KMS-11 (cell line): ENCODE measurements at regions not wholly inside any gene's neighbourhood (a gene's known extent, or its start where the extent isn't known, plus 50 kb on each side); places are given as distances from the start of the nearest gene placed in this dataset.

Source experiments
- H2AFZ ChIP-seq: fragments of 200-600 bp; sonication (generic); 2 replicates; pipeline ENCODE4 v1.6.1; 2016; ENCODE audit warnings: antibody characterized with exemption, mixed run types, low read depth
- H3K27ac ChIP-seq: fragments of 200-600 bp; sonication (generic); 2 replicates; pipeline ENCODE4 v1.6.1; 2016; ENCODE audit warnings: mild to moderate bottlenecking, mixed run types
- H3K27me3 ChIP-seq: fragments of 200-600 bp; sonication (generic); 2 replicates; pipeline ENCODE4 v1.6.1; 2017; ENCODE audit warnings: mild to moderate bottlenecking, low read depth, mixed run types, moderate library complexity; ENCODE audit not compliant: insufficient read depth
- H3K36me3 ChIP-seq: fragments of 200-600 bp; sonication (generic); 2 replicates; pipeline ENCODE4 v1.6.1; 2017; ENCODE audit warnings: mild to moderate bottlenecking, mixed run types; ENCODE audit not compliant: insufficient read depth
- H3K4me1 ChIP-seq: fragments of 200-600 bp; sonication (generic); 2 replicates; pipeline ENCODE4 v1.6.1; 2016; ENCODE audit warnings: mild to moderate bottlenecking, low read depth, mixed run types; ENCODE audit not compliant: poor library complexity, severe bottlenecking
- H3K4me2 ChIP-seq: fragments of 200-600 bp; sonication (generic); 2 replicates; pipeline ENCODE4 v1.7.0; 2016; ENCODE audit warnings: mild to moderate bottlenecking, mixed run types
- H3K4me3 ChIP-seq: fragments of 200-600 bp; sonication (generic); IDR thresholded peaks from 2 replicates; pipeline ENCODE4 v1.6.1; 2017; ENCODE audit warnings: low read depth, low read length, mixed read lengths; ENCODE audit not compliant: insufficient read depth
- H3K79me2 ChIP-seq: fragments of 200-600 bp; sonication (generic); 2 replicates; pipeline ENCODE4 v1.6.1; 2016; ENCODE audit warnings: low read depth, mixed run types; ENCODE audit not compliant: insufficient read depth
- H3K9ac ChIP-seq: fragments of 200-600 bp; sonication (generic); 2 replicates; pipeline ENCODE4 v1.6.1; 2016; ENCODE audit warnings: mild to moderate bottlenecking, mixed run types
- H4K20me1 ChIP-seq: fragments of 200-600 bp; sonication (generic); 2 replicates; pipeline ENCODE4 v1.6.1; 2016; ENCODE audit warnings: mild to moderate bottlenecking, mixed run types; ENCODE audit not compliant: insufficient read depth
- TF ChIP-seq, protein P1 (sequence below): fragments of 200-600 bp; sonication (generic); conservative IDR thresholded peaks from 2 replicates; pipeline ENCODE4 v1.6.1; 2017; ENCODE audit warnings: low read depth, mild to moderate bottlenecking, antibody characterized with exemption, low read length, moderate library complexity, mixed read lengths

DNA sequence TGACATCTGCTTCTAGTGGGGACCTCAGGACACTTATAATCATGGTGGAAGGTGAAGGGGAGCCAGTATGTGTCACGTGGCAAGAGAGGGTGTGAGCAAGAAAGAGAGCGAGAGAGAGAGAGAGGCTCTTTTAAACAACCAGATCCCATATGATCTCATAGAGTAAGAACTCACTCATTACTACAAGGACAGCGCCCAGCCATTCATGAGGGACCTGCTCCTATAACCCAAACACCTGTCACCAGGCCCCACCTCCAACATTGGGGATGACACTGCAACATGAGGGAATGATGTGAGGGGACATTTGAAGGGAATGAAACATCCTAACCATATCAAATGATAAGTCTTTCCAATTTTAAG, 427.5 kb downstream of the EFNA5 start:
- H3K79me2 ChIP-seq = no peaks in the 10 kb centered on the region

DNA sequence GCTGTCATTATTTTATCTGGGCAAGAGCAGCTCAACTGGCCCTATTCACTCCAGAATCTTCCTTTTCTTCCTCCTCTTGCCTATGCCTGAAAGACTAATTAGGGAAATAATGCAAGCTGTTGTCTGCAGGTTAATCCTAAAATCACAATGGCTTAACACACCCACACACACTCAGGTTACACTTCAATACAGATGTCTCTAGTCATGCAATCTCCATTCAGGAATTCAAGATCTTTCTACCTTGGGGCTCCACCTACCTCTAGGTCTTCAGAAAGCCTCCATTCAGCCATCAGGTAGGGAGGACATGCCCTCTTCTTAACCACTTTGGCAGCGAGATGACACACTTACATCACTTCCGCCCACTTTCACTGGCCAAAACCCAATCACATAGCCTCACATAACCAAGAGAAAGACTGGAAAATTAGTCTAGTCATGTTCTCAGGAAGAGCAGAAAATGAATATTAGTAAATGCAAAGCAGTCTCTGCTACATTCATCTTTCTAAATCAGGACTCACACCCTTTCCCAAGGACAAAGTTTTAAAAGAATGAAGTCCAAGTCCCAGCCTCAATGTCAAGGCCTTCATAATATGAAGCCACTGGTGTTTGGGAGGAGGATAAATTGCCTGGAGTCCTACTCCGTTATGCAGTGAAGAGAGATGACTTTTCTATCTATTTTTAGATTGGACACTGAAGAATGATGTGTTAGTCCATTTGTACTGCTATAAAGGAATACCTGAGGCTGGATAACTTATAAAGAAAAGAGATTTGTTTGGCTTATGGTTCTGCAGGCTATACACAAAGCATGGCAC, 428.1 kb downstream of the EFNA5 start:
- no peaks in the 10 kb centered on the region for H4K20me1 ChIP-seq

More for the DNA sequence above, 427.5 kb downstream of the EFNA5 start:
- H3K36me3 ChIP-seq = no peaks in the 10 kb centered on the region
- TF ChIP-seq, protein P1, sequence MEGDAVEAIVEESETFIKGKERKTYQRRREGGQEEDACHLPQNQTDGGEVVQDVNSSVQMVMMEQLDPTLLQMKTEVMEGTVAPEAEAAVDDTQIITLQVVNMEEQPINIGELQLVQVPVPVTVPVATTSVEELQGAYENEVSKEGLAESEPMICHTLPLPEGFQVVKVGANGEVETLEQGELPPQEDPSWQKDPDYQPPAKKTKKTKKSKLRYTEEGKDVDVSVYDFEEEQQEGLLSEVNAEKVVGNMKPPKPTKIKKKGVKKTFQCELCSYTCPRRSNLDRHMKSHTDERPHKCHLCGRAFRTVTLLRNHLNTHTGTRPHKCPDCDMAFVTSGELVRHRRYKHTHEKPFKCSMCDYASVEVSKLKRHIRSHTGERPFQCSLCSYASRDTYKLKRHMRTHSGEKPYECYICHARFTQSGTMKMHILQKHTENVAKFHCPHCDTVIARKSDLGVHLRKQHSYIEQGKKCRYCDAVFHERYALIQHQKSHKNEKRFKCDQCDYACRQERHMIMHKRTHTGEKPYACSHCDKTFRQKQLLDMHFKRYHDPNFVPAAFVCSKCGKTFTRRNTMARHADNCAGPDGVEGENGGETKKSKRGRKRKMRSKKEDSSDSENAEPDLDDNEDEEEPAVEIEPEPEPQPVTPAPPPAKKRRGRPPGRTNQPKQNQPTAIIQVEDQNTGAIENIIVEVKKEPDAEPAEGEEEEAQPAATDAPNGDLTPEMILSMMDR = no peak
- H3K9ac ChIP-seq = no peak overlapping the region
- H3K27ac ChIP-seq = no peak overlapping the region
- H3K4me1 ChIP-seq = no peaks in the 10 kb centered on the region
- H3K4me3 ChIP-seq = no peak overlapping the region
- no peaks in the 10 kb centered on the region for H3K27me3 ChIP-seq
- H4K20me1 ChIP-seq = no peaks in the 10 kb centered on the region
- no peak overlapping the region for H3K4me2 ChIP-seq
- no peak overlapping the region for H2AFZ ChIP-seq

DNA sequence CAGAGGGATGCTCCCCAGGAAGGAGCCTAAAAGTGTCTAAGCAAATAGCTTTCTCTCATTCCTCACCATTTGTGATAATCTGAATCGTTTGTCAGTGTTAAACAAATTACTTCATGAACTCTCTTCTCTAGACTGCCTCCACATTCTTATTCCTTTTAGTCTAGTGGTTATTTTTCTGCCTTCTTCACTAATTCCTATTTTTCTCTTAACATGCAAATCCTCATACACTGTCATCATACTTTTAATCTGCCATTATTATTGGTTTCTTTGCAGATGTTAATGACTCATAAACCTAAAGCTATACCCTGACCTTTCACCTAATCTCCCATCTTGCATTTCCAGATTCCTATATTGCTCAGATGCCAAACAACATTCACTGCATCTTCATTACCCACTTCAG, 428.9 kb downstream of the EFNA5 start:
- Histone ChIP-seq H3K79me2 (no peaks in the 10 kb centered on the region), H3K9ac (no peak overlapping the region), H3K4me2 (no peak overlapping the region), H2AFZ (no peak overlapping the region), H3K36me3 (no peaks in the 10 kb centered on the region), H3K27ac (no peak overlapping the region), H3K27me3 (no peaks in the 10 kb centered on the region), H3K4me3 (no peak overlapping the region), H3K4me1 (no peaks in the 10 kb centered on the region), H4K20me1 (no peaks in the 10 kb centered on the region)
- TF ChIP-seq, protein P1 = no peak

More for the DNA sequence above, 428.1 kb downstream of the EFNA5 start:
- Histone ChIP-seq H3K27me3 (no peaks in the 10 kb centered on the region), H3K4me1 (no peaks in the 10 kb centered on the region), H3K36me3 (no peaks in the 10 kb centered on the region), H2AFZ (no peak overlapping the region), H3K4me2 (no peak overlapping the region), H3K4me3 (no peak overlapping the region), H3K27ac (no peak overlapping the region), H3K9ac (no peak overlapping the region), H3K79me2 (no peaks in the 10 kb centered on the region)
- TF ChIP-seq, protein P1 = no peak

DNA sequence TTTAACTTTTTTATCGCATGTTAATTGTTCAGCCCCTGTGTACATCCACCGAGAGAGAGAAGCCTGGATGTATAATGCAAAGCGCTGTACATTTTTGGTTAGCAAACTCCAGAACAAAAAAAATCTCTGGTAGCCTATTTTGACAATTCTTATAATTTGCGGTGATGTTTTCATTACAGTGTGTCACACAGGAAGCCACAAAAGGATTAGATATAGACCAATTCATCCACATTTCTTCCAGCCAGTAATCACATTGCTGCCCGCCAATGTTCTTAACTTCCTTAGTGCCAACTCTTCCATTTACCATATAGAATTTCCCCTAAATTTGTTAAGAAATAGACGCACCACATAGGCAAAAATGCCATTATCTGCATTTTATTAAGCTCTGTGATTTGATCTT, 435.6 kb downstream of the EFNA5 start:
- no peak overlapping the region for H3K9ac ChIP-seq
- TF ChIP-seq, protein P1 = no peak
- H2AFZ ChIP-seq = no peak overlapping the region
- H3K27me3 ChIP-seq = no peaks in the 10 kb centered on the region
- no peak overlapping the region for H3K4me3 ChIP-seq
- H3K79me2 ChIP-seq = no peaks in the 10 kb centered on the region
- no peak overlapping the region for H3K27ac ChIP-seq
- H4K20me1 ChIP-seq = no peaks in the 10 kb centered on the region
- no peak overlapping the region for H3K4me2 ChIP-seq
- H3K4me1 ChIP-seq = no peaks in the 10 kb centered on the region
- H3K36me3 ChIP-seq = no peaks in the 10 kb centered on the region
